Suppressor macrophage treated with lipopolysaccharide for 4 hours (primary cell): ENCODE measurements at regions not wholly inside any gene's neighbourhood (a gene's known extent, or its start where the extent isn't known, plus 50 kb on each side); places are given as distances from the start of the nearest gene placed in this dataset.
"Not testable (repeated sequence)": the region's sequence is repeated elsewhere in the genome, so short reads cannot be mapped to it uniquely, and the experiment has no call there.

Experiments used
- DNase-seq: peaks from one replicate; pipeline ENCODE4 v3.0.0-alpha.2; 2020

DNA sequence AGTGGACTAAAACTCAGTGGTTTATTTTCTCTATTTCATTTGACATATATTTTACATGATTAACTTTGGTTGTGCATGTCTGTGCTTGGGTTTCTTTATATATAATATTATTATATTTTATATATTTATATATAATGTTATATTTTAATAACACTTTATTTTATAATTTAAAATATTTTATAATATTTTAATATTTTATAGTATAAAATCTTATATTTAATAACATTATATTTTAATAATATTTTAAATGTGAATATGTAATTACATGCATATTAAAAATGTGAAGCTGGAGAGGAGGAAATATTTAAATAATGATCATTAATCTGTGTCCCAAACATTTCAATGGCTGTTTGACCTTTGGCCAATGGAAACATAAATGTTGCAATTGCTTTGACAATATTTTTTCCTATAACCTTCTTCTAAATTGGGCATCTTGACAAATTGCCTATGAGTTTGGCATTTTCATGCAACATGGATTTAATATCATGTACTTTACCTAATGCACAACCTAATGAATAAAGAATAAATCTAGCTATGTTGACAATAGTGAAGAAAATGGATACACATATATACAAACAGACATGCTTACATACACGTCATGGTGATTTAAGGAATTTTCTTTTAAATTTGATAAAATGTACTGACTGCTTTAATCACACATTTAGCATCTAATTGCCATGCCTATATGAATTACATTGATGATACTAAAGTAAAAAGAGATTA lies 607.1 kb downstream of the SLITRK6 start:
- no peak for DNase-seq

DNA sequence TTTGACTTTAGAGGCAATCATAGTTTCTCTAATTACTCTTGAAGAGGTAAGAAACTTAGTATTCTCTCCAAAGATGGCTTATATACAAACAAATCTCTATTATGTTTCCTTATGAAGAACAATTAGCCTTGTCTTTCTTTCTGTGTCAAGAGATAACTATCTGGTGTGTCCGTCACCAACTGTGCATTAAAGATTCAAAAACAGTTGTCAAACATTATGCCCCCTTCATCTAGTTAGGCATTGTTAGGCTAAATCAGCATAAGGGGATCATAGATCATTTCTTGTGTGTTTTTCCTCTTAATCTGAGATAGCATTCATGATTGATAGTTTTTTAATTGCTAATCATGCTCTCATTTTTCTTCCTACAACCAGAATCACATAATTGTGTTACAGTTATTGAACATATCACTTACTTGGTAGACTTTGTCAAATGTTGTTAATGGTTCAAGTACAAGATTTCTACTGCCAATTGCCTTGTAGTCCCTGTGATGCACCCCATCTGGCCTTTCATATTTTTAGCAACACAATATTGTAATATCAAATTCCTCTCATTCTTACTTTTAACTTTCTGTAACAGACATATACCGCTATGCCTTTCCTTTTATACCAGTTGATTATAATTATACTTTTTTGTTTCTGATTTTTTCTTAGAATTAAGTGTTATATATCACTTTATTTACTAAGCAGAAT lies 612.7 kb downstream of the SLITRK6 start:
- DNase-seq = no peak

DNA sequence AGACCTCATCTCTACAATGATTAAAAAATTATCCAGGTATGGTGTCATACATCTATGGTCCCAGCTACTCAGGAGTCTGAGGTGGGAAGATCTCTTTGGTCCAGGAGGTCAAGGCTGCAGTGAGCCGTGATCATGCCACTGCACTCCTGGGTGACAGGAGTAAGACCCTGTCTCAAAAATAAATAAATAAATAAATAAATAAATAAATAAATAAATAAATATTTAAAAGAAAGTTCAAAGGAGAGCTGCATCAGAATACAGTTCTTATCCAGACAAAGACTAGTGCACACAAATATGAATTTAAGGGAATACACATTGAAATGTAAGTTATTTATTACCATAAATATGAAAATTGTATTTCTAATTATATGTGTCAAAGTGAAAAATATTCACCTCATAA lies 624.9 kb downstream of the SLITRK6 start:
- DNase-seq = no peak

DNA sequence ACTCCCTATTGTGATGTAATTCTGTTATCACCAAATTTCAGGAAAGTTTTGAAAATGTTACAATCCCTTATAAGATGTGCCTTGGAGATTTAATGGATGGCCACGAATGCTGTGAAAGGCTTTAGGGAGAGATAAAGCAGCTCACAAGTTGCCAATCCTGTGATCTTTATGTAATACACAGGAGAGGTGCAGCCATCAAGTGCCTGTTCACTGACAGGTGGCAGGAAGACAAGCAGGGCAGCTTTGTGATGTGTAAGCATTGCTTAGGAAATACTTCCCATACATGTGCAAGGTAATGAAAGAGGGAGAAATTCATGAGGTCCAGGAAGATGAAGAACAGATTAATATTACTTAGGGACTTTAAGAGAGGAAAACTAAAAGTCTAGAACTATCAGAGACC lies 628.8 kb downstream of the SLITRK6 start:
- no peak for DNase-seq

DNA sequence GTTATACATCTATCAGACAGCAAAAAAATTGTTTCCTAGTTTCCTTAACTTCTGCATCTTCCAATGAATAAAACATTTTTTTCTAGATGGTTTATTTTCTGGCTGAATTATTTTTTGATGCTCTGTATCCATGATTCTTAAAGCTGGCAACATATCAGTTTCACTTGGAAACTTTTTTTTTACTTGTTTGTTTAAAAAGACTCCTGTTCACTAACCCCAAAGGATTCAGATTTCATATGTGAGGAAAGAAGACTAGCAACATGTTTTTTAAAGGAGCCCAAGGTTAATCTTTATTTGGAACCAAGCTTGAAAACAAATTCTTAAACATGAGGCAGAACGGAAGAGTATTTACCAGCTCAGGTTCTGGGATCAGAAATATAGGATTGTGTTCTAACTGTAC lies 632.3 kb downstream of the SLITRK6 start:
- DNase-seq = no peak

DNA sequence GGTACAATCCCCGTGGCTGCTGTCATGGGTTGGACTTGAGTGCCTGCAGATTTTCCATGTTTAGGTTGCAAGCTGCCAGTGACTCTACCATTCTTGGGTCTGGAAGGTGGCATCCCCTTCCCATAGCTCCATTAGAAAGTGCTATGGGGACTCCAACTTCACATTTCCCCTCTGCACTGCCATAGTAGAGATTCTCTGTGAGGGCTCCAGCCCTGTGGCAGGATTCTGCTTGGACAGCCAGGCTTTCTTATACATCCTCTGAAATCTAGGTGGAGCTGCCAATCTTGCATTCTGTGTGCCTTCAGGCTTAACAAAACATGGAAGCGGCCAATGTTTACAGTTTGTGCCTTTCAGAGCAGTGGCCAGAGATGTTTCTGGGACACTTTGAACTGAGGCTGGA lies 636.2 kb downstream of the SLITRK6 start:
- no peak for DNase-seq

DNA sequence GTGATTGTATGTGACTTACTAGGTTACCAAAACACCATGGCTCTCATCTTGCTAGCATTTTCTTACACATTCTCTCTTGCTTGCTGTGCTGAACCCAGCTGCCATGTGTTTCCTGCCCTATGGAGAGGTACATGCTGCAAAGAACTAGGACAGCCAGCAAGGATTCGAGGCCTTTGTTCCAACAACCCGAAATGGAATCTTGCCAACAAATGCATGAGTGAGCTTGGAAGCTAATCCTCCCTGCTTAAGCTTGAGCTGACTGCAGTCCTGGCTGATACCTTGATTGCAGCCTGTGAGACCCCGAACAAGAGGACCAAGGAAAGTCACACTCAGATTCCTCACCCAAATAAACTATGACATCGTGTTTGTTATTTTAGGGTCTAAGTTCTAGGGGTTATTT lies 651.2 kb downstream of the SLITRK6 start:
- DNase-seq = no peak

DNA sequence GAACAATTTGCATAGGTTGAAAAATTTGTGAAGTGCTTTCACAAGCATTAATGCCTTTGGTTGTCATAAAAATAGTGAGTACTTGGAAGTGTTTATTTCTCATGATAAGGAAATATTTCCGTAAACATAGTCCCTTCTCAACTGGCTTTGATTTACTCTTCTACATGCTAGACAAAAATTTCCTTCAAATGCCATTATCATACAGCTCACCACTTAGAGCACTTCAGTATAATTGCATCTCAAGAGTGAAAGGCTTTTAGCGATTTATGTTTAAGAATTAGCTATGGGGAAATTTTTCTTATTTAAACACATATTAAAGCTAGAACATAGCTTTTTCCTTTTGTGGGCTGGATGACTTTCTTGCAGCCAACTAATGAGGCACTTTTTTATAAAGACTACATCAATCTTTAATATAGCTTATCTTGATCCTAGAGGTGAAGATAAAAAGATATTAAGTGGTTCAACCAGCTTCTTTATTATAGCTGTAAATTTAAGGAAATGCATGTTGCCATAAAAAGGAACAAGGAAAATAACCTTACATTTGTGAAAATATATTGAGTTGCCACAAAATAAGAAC lies 656.8 kb downstream of the SLITRK6 start:
- no peak for DNase-seq

DNA sequence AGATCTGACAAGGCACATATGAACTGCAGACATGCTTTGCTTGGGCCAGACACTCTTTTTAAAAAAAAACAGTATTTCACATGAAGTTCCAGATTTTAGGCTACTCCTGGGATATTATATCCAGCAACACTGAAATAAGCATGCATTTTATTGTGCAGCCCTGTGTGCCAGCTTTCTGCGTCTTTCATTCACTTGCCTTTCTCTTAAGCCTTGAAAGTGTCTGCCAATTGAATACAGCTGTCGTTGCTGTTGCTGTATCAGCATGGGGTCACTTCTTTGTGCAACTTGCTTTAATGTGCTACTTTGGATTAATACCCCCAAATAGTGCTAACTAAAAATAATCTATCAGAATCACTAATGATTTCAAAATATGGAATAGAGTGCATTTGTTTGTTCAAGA lies 657.8 kb downstream of the SLITRK6 start:
- DNase-seq = no peak

DNA sequence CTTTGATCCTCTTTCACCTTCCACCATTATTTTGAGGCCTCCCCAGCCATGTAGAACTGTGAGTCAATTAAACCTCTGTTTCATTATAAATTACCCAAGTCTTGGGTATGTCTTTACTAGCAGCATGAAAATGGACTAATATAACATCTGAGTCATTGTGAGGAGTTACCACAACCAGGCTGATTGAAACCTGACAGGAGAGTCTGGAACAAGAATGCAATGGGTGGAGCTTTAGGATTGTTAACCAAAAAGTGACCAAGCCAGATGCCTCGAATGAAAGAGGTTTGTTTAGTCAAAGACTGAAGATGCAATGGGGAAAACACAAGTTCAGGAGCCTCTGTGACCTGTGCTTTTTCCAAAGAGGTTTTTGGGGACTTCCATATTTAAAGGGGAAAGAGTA lies 659.0 kb downstream of the SLITRK6 start:
- DNase-seq = no peak

DNA sequence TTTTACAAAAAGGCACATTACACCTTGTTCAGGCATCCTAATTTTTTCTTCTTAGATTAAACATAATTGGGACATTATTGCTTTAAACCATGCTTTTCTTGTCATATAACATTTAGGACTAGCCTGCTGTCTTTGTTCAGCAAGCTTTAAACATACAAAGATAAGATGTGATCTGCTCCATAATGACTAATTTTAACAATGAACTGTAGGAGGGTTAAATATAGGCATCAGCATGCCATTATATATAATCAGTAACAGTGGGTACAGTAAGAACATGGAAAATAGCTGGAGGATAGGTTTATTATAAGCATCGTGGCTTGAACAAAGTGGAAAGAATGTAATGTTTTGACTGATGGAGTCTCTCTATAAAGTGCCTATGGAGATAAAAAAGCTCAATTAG lies 661.7 kb downstream of the SLITRK6 start:
- no peak for DNase-seq

DNA sequence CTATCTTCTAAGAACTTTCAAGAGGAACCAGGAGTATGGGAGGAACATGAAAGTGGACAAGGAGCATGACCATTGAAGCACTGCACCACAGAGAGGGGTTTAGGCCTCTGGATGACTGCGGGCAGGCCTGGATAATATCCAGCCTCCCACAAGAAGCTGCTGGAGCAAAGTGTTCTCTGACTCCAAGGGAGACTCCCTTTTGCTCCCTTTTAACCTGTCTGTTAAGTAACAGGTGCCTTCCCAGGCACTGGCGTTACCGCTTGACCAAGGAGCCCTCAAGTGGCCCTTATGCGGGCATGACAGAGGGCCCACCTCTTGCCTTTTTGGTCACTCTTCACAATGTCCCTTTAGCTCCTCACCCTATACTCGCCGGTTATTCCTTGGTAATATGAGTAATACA lies 666.2 kb downstream of the SLITRK6 start:
- DNase-seq = no peak

DNA sequence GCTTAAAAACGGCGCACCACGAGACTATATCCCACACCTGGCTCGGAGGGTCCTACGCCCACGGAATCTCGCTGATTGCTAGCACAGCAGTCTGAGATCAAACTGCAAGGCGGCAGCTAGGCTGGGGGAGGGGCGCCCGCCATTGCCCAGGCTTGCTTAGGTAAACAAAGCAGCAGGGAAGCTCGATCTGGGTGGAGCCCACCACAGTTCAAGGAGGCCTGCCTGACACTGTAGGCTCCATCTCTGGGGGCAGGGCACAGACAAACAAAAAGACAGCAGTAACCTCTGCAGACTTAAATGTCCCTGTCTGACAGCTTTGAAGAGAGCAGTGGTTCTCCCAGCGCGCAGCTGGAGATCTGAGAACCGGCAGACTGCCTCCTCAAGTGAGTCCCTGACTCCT lies 675.7 kb downstream of the SLITRK6 start:
- DNase-seq = not testable (repeated sequence)

DNA sequence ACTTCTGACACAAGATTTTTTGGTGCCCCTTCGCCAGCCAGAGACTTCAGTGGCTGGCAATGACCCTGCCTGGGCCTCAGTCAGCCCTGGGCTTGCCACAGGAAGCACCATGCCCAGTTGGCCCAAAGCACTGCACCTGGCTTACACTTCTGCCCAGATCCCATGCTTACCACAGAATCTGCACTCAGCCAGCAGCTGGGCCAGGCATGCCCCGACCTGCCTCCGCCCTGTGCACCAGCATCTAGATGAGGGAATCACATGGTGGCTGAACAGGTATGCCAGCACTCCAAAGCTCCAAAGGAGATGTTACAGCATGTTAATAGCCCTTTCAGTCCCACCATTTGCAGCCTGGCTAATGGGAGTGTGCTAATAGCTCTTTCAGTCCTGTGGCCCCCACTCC lies 690.9 kb downstream of the SLITRK6 start:
- no peak for DNase-seq

DNA sequence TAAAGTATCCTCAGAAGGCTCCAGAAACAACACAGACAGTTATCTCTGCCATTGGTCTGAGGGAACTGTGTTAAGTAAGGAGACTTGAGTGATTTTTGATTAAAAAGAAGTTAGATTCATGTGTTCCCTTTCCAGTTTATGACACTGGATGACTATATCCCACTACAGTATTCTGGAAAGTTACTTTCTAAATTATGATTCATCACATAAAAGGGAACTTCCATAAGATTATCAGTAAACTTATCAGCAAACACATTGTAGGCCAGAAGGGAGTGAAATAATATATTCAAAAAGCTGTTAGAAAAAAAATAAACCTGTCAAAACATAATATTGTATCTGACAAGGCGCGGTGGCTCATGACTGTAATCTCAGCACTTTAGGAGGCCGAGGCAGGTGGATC lies 700.0 kb downstream of the SLITRK6 start:
- DNase-seq = no peak

DNA sequence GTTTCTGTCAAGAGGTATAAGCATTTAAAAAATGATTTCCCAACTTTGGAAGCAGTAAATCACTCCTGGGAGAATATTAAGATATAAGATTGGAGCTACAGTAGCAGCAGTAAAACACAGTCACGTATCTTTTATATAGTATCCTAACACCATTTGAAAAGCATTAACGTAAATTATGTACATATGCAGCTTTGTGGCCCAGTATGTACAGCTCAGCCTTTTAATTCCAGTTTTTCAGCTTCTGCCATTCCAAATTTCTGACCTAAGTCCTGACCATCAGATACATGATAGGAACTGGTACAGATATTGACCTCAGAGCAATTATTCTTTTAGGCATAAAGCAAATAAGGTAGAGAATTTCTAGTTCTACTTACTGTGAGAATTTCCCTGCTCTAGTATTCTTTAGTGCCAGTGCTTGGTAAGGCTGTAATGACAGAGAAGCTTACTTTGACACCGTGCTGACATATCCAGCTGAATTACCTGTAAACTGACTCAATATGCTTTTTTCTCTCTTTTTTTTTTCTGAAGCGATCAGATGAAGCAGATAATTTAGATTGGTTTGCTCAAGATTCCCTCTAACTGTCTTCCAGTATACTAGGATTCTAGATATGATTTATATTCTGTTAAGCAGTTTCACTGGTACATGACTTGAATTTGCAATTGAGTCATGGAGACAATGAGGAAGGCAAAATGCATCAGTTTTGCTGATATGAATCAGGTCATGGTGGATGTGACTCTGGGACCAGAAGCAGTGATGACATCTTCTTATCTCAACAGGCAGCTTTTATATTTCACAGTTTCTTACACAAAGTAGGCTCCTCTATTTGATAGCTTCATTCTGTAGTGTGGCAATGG lies 703.6 kb downstream of the SLITRK6 start:
- no peak for DNase-seq

DNA sequence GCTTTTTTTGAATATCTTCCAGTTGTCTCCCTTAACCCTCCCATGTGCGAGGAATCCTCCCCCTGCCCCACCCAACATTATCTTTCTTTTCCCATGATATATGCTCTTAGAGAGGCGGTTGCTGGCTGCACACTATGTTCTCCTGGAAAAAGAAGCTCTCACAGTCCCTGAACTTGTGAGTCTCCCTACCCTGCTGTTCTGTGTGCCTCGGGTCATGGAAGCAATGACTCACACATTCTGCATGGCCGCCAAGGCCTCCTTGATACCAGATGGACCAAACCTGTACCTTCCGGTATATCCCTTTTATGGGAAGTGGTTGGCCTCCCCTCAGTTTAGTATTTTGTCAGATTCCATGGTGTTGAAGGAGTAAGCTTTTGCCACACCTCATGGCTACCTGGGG lies 705.4 kb downstream of the SLITRK6 start:
- no peak for DNase-seq

DNA sequence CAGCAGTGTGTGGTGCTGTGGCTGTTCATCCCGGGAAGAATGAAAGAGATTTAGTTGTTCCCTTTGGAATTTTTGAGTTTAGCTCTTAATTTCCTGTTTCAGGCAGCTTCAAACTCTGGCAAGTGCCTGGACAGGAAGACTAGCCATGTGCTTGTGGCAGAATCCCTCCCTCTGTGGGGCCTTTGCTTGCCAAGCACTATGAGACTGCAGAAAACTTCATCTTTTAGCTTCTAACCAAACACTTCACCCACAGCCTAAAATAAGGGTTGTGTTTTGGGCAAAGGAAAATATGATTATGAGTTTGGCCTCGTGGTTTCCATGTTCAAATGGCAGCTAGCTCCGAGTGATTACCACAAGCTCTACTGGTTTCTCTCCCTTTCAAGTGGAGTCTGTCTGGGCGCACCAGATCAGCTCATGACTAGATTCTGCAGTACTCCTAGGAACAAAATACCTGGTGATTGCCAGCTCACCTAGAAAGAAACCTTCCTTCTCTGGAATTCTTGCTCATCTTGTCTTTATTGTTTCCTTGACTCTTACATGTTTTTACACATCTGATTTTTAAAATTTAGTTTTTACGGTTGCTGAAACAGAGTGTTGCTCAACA lies 707.5 kb downstream of the SLITRK6 start:
- DNase-seq = no peak

DNA sequence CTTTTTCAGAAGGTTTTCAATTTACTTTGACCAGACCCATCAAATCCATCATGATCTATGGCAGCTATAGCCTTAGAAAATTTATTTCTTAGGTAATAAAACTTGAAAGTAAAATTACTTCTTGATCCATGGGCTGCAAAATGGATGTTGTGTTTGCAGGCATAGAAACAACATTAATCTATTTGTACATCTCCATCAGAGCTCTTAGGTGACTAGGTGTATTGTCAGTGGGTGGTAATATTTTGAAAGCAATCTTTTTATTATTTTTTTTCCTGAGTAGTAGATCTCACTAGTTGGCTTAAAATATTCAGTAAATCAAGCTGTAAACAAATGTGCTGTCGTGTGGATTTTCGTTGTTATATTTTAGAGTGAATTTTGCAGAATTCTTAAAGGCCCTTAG lies 710.0 kb downstream of the SLITRK6 start:
- no peak for DNase-seq

DNA sequence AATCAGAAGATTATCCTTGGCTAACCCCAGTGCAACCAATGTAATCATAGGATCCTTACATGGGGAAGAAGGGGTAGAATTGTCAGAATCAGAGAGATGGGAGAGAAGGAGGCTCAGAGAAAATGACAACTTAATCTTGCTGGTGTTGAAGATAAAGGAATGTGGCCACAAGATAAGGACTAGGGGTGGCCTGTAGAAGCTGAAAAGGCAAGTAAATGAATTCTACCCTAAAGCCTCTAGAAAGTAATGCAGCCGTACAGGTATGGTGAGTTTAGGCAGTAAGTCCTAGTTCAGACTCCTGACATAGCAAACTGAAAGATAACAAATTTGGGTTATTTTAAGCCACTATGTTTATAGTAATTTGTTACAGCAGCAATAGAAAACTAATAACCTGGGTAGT lies 718.5 kb downstream of the SLITRK6 start:
- DNase-seq = no peak

DNA sequence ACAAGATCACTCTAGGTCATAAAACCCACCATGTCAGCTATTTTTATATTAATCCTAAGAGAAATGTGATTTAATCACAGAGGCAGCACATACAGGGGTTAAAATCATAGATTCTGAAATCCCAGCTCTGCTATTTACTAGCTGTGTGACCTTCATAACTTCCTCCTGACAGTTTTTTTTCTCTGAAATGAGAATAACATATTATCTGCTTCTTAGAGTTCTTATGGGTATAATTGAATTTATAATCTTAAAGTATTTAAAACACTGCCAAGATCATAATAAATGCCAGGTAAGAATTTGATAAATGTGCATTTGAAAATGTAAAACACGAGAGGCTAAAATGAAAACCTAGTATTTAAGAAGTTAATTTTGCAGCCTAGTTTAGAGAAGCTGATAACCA lies 722.9 kb downstream of the SLITRK6 start:
- no peak for DNase-seq

DNA sequence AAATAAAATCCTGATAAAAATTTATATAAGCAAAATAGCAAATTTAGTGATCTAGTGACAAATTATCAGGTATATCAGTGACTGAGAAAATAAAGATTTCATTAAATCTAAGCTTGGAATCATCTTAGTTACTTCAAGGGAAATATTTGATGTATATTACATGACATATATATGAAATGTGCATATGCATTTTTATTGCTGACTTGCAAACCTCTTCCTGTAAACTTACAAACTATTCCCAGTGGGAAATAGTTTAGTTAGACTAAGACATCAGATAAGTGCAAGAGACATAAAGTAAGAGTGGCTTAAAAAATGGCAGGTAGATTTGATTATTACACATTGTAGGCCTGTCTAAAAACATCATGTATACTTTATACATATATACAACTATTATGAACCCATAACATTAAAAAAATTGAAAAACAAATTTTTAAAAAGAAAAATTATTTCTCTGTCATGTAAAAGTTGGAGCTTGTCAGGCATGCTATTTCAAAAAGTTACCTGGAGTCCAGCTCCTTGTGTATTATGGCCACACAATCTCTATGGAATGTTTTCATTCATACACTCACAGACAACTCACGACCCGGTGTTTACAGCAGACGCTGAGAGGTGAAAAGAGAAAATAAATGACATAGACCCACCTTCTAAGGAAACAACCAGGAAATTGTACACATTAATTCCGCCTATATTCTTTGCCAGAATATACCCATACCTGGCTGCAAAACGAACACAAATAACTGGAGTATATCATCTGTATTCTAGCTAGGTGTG lies 724.5 kb downstream of the SLITRK6 start:
- DNase-seq = no peak
